ENCODE measurements at regions not wholly inside any gene's neighbourhood (a gene's known extent, or its start where the extent isn't known, plus 50 kb on each side); places are given as distances from the start of the nearest gene placed in this dataset.

DNA sequence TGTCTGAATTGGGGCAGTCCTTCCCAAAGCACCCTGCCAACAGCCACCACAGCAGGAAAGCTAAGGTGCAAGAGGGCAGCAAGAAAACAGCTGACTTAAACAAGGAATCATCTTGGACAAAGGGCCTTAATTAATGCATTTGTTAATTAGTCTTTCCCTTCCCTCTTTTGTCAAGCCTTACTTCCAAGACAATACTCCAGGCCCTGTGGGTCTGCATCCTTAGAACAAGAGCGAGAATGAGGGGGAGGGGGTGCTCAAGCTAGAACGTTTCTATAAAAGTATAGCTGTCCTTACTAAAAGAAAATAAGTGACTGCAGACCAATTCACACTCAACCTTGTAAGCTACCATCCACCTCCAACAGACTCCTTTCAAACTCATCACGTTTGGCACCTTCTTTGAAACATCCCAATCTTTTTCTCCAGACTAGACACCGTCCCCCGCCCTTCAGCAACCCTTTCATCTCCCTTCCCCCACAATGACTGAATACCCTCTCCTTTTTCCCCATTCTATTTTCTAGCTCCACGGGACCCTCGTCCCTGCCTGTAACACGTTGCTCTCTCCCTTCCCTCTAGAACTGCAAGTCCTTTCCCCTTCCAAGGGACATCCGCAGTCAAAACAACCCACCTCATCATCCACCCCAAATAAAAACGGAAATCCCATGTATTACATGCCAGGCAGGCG is 85.7 kb upstream of the RNF38 start:
- DNase-seq (ENCODE audit: low read depth): no peak
- TF ChIP-seq, protein P1, sequence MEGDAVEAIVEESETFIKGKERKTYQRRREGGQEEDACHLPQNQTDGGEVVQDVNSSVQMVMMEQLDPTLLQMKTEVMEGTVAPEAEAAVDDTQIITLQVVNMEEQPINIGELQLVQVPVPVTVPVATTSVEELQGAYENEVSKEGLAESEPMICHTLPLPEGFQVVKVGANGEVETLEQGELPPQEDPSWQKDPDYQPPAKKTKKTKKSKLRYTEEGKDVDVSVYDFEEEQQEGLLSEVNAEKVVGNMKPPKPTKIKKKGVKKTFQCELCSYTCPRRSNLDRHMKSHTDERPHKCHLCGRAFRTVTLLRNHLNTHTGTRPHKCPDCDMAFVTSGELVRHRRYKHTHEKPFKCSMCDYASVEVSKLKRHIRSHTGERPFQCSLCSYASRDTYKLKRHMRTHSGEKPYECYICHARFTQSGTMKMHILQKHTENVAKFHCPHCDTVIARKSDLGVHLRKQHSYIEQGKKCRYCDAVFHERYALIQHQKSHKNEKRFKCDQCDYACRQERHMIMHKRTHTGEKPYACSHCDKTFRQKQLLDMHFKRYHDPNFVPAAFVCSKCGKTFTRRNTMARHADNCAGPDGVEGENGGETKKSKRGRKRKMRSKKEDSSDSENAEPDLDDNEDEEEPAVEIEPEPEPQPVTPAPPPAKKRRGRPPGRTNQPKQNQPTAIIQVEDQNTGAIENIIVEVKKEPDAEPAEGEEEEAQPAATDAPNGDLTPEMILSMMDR (IDR thresholded peaks at IDR 0.05; ENCODE audit: insufficient read depth, low read depth, low read length): no peak
- H3K4me3 ChIP-seq (ENCODE audit: low read depth, low read length): peak overlapping the region; percentile 93

DNA sequence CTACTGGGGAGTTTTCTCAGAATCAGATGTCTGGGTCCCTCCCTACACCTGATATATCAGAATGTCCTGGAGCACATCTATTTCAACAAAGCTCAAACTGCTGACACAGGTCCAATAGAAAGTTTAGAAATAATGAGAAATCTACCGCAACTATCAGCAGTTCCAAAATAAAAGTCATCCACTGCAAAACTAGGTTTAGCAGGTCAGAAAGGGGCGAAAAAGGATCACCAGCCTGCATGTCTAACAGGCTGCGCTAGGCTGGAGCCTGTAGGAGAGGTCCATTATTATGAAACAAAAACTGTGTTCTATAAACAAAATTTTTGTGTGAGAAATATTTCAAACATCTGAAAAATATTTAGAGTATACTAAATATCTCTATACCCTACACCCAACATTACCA is 84.1 kb upstream of the RNF38 start:
- H3K4me3 ChIP-seq (ENCODE audit: low read depth, low read length): no peak overlapping the region
- TF ChIP-seq, protein P1 (IDR thresholded peaks at IDR 0.05; ENCODE audit: insufficient read depth, low read depth, low read length): no peak
- no peak for DNase-seq (ENCODE audit: low read depth)

DNA sequence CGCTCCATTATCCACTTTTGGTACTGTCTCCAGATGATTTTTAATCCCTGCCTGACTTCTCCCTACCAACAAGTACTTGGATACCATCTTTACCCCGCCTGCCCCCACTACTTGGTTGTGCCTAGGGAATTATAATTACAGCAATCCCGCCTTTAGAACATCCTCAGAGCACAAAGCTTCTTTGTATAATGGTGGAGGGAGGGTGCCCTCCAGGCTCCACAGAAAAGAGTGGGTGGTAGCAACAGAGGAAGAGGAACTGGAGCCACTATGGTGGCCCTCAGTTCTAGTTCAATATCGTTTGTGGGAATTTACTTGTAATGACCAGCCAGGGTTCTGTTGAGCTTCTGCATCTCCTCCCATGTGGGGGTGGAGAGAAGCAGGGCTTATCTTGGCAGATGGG is 79.0 kb upstream of the RNF38 start:
- TF ChIP-seq, protein P1 (IDR thresholded peaks at IDR 0.05; ENCODE audit: insufficient read depth, low read depth, low read length): no peak
- no peak overlapping the region for H3K4me3 ChIP-seq (ENCODE audit: low read depth, low read length)
- DNase-seq (ENCODE audit: low read depth): no peak

DNA sequence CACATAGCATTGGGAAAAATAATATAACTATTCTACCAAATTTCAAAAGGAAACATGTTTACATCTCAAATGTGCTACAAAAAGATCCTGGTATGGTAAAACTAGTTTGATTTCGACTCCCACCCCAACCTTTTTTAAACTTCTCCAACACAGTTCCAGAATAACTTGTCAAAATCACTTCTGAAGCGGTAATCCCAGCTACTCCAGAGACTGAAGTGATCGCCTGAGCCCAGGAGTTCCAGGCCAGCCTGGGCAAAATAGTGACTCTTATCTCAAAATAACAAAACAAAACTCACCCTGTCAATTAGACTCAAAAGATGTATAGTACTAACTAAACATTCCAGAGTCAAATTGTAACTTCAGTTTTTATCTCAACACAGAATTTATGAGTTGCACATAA is 71.3 kb upstream of the RNF38 start:
- TF ChIP-seq, protein P1 (IDR thresholded peaks at IDR 0.05; ENCODE audit: insufficient read depth, low read depth, low read length): no peak
- H3K4me3 ChIP-seq (ENCODE audit: low read depth, low read length): peak overlapping the region; percentile 57
- no peak for DNase-seq (ENCODE audit: low read depth)

DNA sequence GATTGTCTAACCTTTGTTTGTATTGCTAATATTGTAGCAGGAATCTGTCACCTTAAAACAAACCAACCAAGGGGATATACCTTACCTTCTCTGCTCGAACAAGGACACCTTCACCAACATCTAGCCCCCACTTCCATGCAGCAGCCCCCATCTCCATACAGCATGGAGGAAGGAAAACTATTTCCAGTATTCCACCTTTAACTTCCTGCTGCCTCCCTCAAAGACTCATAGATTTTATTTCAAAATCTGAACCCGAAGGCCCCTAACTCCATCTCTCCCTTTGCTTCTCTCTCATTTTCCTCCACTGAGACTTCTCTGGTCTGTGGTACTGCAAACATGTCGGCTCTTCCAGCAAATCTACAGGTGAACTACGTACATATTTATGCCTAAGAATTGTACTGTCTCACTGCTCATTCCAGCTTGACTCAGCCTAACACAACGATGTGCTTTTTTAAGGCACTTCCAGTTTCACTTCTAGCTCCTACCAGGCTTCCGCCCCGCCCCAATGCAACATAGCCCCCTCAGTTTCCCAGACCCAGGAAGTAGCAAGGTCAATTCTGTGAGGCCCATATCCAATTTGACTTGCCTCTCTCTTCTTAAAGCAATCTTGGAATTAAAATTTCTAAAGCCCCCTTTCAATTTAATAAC is 70.7 kb upstream of the RNF38 start:
- DNase-seq (ENCODE audit: low read depth): peak; percentile 84
- TF ChIP-seq, protein P1 (IDR thresholded peaks at IDR 0.05; ENCODE audit: insufficient read depth, low read depth, low read length): no peak
- H3K4me3 ChIP-seq (ENCODE audit: low read depth, low read length): peak overlapping the region; percentile 57

DNA sequence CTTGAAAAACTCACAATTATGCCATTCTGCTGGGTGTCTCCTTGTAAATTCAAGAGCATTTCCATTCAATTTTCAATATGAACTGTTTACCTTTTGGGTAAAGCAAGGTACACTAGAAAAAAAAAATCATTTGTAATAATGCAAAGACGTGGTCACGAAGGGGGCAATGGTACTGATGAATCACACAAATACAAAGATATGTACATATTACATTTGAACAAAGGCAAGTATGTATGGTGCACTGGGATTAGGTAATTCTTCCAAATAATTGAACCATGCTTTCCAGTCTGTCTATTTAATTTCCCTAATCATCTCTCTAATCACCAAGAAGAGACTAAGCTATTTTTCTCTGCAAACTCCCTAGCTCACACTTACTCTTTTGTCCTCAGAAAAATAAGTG is 63.4 kb upstream of the RNF38 start:
- TF ChIP-seq, protein P1 (IDR thresholded peaks at IDR 0.05; ENCODE audit: insufficient read depth, low read depth, low read length): no peak
- no peak for DNase-seq (ENCODE audit: low read depth)
- H3K4me3 ChIP-seq (ENCODE audit: low read depth, low read length): no peak overlapping the region

Measured in fibroblast of villous mesenchyme (primary cell).